IPS-15b (cell line): ENCODE measurements at regions not wholly inside any gene's neighbourhood (a gene's known extent, or its start where the extent isn't known, plus 50 kb on each side); places are given as distances from the start of the nearest gene placed in this dataset.

Experiments
- H3K27me3 ChIP-seq: one replicate; pipeline ENCODE4 v1.6.1; 2013; ENCODE audit warnings: low read length; ENCODE audit not compliant: control insufficient read depth, insufficient read depth
- H3K36me3 ChIP-seq: one replicate; pipeline ENCODE4 v1.6.1; 2013; ENCODE audit warnings: low read length; ENCODE audit not compliant: control insufficient read depth, insufficient read depth
- H3K4me1 ChIP-seq: one replicate; pipeline ENCODE4 v1.6.1; 2013; ENCODE audit warnings: mild to moderate bottlenecking, low read length; ENCODE audit not compliant: control insufficient read depth, insufficient read depth
- H3K4me3 ChIP-seq: one replicate; pipeline ENCODE4 v1.5.1; 2013; ENCODE audit warnings: low read depth, low read length
- H3K9ac ChIP-seq: one replicate; pipeline ENCODE4 v1.6.1; 2013; ENCODE audit warnings: low read depth, mild to moderate bottlenecking, low read length
- H3K9me3 ChIP-seq: one replicate; pipeline ENCODE4 v1.6.1; 2013; ENCODE audit warnings: mild to moderate bottlenecking, low read length; ENCODE audit not compliant: control insufficient read depth, insufficient read depth

GRCh38 chr17:69857412-69857835 is 217.6 kb upstream of the KCNJ16 start:
- Histone ChIP-seq H3K9ac (no peak overlapping the region), H3K4me3 (no peak overlapping the region), H3K9me3 (no peaks in the 10 kb centered on the region), H3K4me1 (no peaks in the 10 kb centered on the region), H3K27me3 (no peaks in the 10 kb centered on the region), H3K36me3 (no peaks in the 10 kb centered on the region)

DNA sequence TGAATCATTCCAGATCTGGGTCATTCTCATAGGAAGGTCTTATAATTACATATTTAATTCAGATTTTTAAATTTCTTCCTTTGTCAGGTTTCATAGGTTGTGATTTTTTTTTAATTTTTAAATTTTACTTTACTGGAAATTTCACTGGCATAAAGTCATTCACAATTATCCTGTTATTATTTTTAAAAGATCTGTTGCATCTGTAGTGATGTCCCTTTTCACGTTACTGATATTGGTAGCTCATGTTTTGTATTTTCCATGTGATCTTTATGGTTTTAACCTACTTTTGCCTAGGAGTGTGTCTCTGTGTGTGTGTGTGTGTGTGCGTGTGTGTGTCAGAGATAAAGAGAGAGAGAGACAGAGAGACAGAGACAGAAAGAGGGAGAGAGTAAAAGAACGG is 216.6 kb upstream of the KCNJ16 start:
- no peaks in the 10 kb centered on the region for H3K9me3 ChIP-seq
- no peak overlapping the region for H3K4me3 ChIP-seq
- no peaks in the 10 kb centered on the region for H3K27me3 ChIP-seq

DNA sequence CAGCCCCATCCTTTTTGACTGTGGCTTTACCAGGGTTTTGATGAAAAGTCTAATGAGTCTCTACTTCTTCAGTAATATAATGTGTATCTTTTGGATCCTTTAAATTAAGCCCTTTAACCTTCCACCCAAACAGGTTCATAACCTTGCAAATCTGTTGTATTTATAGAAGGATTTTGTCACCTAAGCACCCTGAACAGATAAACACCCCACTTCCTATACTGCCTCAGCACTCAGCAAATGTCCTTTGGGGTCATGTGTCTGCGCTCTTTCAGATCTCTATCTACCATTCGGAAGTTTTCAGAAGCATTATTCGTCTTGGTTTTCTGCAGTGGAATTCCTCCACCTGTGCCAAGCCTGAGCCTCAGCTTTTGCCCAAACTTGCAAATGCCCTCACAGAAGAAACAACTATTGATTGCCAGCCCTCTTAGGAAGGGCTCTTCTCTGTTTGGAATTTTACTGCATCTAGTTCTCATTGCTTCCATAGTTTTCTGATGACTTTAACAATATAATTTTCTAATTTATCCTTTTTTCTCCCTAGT is 214.8 kb upstream of the KCNJ16 start:
- H3K27me3 ChIP-seq: no peaks in the 10 kb centered on the region
- no peaks in the 10 kb centered on the region for H3K36me3 ChIP-seq
- no peak overlapping the region for H3K4me3 ChIP-seq
- H3K9me3 ChIP-seq: no peaks in the 10 kb centered on the region
- H3K9ac ChIP-seq: no peak overlapping the region
- H3K4me1 ChIP-seq: no peaks in the 10 kb centered on the region

More for the DNA sequence above, 216.6 kb upstream of the KCNJ16 start:
- Histone ChIP-seq H3K36me3 (no peaks in the 10 kb centered on the region), H3K4me1 (no peaks in the 10 kb centered on the region), H3K9ac (no peak overlapping the region)

DNA sequence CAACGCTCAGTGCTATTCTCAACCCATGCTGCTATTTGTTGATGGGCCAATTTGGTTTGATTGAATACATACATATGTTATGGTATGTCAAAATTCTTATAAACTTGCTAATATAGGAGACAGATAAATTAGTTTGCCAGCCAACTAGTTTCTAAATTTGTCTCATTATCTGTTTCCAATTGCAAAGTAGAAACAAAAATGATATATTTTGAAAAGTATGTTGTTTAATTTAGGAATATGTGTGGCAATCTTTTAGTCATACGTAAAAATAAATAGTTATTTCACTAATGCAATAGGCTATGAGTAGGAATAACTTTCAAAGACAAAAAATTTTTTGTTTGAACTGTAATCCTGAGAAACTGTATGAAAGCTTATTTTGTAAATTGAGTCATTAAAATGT is 210.6 kb upstream of the KCNJ16 start:
- Histone ChIP-seq H3K4me1 (no peaks in the 10 kb centered on the region), H3K27me3 (no peaks in the 10 kb centered on the region), H3K36me3 (no peaks in the 10 kb centered on the region), H3K9me3 (no peaks in the 10 kb centered on the region), H3K9ac (no peak overlapping the region), H3K4me3 (no peak overlapping the region)

- no peaks in the 10 kb centered on the region for H3K36me3 ChIP-seq
- no peaks in the 10 kb centered on the region for H3K27me3 ChIP-seq
- no peaks in the 10 kb centered on the region for H3K9me3 ChIP-seq
- H3K9ac ChIP-seq: no peak overlapping the region
- peaks cover 8% of the 10 kb centered on the region for H3K4me1 ChIP-seq
- no peak overlapping the region for H3K4me3 ChIP-seq
Observed at GRCh38 chr17:69869667-69870066, 205.4 kb upstream of the KCNJ16 start.

DNA sequence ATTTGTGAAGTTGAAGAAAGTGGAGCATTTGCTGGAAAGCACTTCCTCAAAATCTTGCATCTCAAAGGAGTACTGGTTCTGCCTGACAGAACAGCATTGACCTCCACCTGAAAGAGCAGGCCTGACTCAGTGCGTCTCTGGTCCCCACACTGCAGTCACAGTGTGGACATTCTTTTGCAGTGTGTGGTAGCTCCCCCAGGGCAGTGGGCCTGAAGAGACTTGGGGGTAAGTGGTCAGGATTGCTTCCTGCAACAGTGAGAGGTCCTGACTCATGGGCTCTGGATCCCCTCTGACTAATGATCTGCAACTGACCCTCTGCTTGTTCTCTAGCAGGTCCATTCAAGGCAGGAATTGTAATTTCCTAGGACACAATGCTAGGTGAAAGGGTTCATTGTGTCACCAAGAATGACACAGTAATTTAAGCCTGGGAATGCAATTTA is 204.9 kb upstream of the KCNJ16 start:
- no peaks in the 10 kb centered on the region for H3K36me3 ChIP-seq
- no peaks in the 10 kb centered on the region for H3K27me3 ChIP-seq
- no peak overlapping the region for H3K4me3 ChIP-seq
- H3K9me3 ChIP-seq: no peaks in the 10 kb centered on the region
- peaks cover 8% of the 10 kb centered on the region for H3K4me1 ChIP-seq
- H3K9ac ChIP-seq: no peak overlapping the region

- H3K9ac ChIP-seq: no peak overlapping the region
- no peaks in the 10 kb centered on the region for H3K27me3 ChIP-seq
- peaks cover 8% of the 10 kb centered on the region for H3K4me1 ChIP-seq
- H3K36me3 ChIP-seq: no peaks in the 10 kb centered on the region
- no peak overlapping the region for H3K4me3 ChIP-seq
- no peaks in the 10 kb centered on the region for H3K9me3 ChIP-seq
Observed at GRCh38 chr17:69870751-69871199, 204.2 kb upstream of the KCNJ16 start.

DNA sequence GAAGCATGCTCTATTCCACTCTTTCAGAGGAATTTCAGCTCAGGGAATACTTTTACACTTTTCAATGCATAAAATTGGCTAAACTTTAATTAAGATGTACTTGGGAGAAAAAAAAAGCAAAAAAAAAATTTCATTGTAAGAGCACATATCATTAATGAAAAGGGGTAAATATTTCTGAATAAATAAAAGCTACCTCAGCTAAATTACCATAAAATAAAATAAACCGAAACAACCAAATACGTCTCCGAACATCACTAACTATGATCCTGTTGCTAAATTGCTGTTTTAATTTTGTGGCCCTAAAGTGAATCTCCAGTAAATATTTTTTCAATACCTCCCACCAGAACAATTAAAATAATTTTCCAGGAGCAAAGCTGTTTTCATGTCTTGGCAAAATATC is 203.7 kb upstream of the KCNJ16 start:
- Histone ChIP-seq H3K9me3 (no peaks in the 10 kb centered on the region), H3K9ac (no peak overlapping the region), H3K27me3 (no peaks in the 10 kb centered on the region), H3K4me1 (peaks cover 8% of the 10 kb centered on the region), H3K36me3 (no peaks in the 10 kb centered on the region), H3K4me3 (no peak overlapping the region)

GRCh38 chr17:69872675-69873262 is 202.3 kb upstream of the KCNJ16 start:
- Histone ChIP-seq H3K9ac (no peak overlapping the region), H3K4me3 (no peak overlapping the region), H3K36me3 (no peaks in the 10 kb centered on the region), H3K27me3 (no peaks in the 10 kb centered on the region), H3K4me1 (peaks cover 8% of the 10 kb centered on the region), H3K9me3 (no peaks in the 10 kb centered on the region)

DNA sequence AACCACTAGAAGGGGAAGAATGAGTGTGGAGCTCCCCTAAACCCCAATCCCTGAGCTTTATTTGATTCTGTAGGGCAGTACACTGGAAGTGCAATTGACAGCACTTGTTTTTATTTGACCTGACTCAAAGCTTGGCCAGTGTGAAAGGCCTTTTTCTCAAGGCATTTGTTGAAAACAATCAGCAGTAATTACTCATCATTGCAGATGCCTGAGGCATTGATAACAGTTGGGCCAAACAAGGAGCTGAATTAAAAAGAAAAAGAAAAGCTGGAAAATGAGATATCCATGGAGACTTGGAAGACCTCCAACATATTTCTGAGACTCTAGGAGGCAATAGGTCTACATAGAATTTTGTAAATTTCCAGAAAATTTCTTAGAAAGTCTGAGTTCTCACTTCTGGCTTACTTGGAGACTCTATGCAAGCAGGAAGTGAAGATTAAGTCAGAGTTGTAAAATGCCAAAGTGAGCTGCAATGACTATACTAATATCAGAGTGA is 200.8 kb upstream of the KCNJ16 start:
- H3K4me3 ChIP-seq: no peak overlapping the region
- no peaks in the 10 kb centered on the region for H3K27me3 ChIP-seq
- H3K36me3 ChIP-seq: no peaks in the 10 kb centered on the region
- H3K9me3 ChIP-seq: no peaks in the 10 kb centered on the region
- no peak overlapping the region for H3K9ac ChIP-seq
- peaks cover 8% of the 10 kb centered on the region for H3K4me1 ChIP-seq

DNA sequence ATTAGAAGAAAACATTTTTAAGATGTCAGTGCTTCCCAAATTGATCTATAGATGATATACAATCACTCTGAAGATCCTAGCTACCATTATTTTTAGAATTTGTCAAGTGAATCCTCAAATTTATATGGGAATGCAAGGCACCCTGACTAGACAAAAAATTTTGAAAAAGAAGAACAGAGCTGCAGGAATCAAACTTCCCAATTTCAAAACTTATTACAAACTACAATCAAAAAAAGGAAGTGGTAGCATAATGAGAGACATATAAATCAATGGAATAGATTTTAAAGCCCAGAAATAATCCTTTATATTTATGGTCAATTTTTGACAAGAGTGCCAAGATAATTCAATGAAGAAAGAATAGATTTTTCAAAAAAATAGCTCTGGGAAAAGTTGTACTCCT is 198.3 kb upstream of the KCNJ16 start:
- Histone ChIP-seq H3K4me3 (no peak overlapping the region), H3K9ac (no peak overlapping the region), H3K27me3 (no peaks in the 10 kb centered on the region), H3K36me3 (no peaks in the 10 kb centered on the region), H3K9me3 (no peaks in the 10 kb centered on the region), H3K4me1 (no peaks in the 10 kb centered on the region)

DNA sequence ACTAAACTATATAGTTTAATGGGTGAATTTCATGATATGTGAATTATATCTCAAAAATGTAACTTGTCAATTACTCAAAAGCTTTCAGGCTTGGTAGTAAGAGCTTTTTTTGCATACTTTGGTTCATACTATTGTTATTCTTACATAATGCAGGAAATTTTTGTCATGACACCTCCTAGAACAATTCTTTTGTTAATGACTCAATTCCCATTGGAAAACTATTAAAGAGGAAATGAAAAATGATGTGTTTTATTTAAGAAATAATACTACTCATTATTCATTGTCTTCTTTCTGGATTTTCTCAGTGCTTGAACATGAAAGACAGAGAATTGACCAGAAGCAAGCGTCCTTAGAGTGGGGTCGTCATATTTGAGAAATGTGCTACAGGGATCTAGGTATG is 196.4 kb upstream of the KCNJ16 start:
- H3K9ac ChIP-seq: no peak overlapping the region

More for the DNA sequence above, 196.4 kb upstream of the KCNJ16 start:
- Histone ChIP-seq H3K36me3 (no peaks in the 10 kb centered on the region), H3K27me3 (no peaks in the 10 kb centered on the region), H3K9me3 (no peaks in the 10 kb centered on the region), H3K4me3 (no peak overlapping the region), H3K4me1 (no peaks in the 10 kb centered on the region)
